ENCODE measurements at regions not wholly inside any gene's neighbourhood (a gene's known extent, or its start where the extent isn't known, plus 50 kb on each side); places are given as distances from the start of the nearest gene placed in this dataset.

GRCh38 chr6:10268611-10269310, 146.1 kb downstream of the TFAP2A start:
- TF ChIP-seq CTCF (conservative IDR thresholded peaks at IDR 0.05; ENCODE audit: low read depth, low read length) (no peak), EZH2 (IDR thresholded peaks at IDR 0.05; ENCODE audit: borderline replicate concordance, low read depth, low read length, poor library complexity, severe bottlenecking) (no peak)

Measured in A673 (cell line).